ENCODE measurements at regions not wholly inside any gene's neighbourhood (a gene's known extent, or its start where the extent isn't known, plus 50 kb on each side); places are given as distances from the start of the nearest gene placed in this dataset.
"Not testable (repeated sequence)": the region's sequence is repeated elsewhere in the genome, so short reads cannot be mapped to it uniquely, and the experiment has no call there.

- no peak for DNase-seq (ENCODE audit: low read depth)
Measured at GRCh38 chr9:104980039-104980654, 52.2 kb upstream of the ABCA1 start.

GRCh38 chr9:104981543-104982129, 53.7 kb upstream of the ABCA1 start:
- DNase-seq (ENCODE audit: low read depth) = no peak

- DNase-seq (ENCODE audit: low read depth) = no peak
Measured at GRCh38 chr9:104982543-104982942, 54.6 kb upstream of the ABCA1 start.

- DNase-seq (ENCODE audit: low read depth) = no peak
Measured at GRCh38 chr9:104983491-104983890, 55.5 kb upstream of the ABCA1 start.

GRCh38 chr9:104984121-104984520, 56.2 kb upstream of the ABCA1 start:
- no peak for DNase-seq (ENCODE audit: low read depth)

- no peak for DNase-seq (ENCODE audit: low read depth)
Measured at GRCh38 chr9:104984542-104984941, 56.6 kb upstream of the ABCA1 start.

- DNase-seq (ENCODE audit: low read depth) = no peak
Measured at GRCh38 chr9:104984948-104985347, 57.0 kb upstream of the ABCA1 start.

- no peak for DNase-seq (ENCODE audit: low read depth)
Measured at GRCh38 chr9:104986096-104986495, 58.1 kb upstream of the ABCA1 start.

GRCh38 chr9:104987743-104988142, 59.8 kb upstream of the ABCA1 start:
- DNase-seq (ENCODE audit: low read depth) = no peak

GRCh38 chr9:104988539-104988938, 60.6 kb upstream of the ABCA1 start:
- DNase-seq (ENCODE audit: low read depth) = no peak

GRCh38 chr9:104991144-104991953, 63.4 kb upstream of the ABCA1 start:
- DNase-seq (ENCODE audit: low read depth) = peak; percentile 74

GRCh38 chr9:104992659-104993058, 64.7 kb upstream of the ABCA1 start:
- DNase-seq (ENCODE audit: low read depth) = no peak

GRCh38 chr9:104993291-104993963, 65.5 kb upstream of the ABCA1 start:
- DNase-seq (ENCODE audit: low read depth) = no peak

- no peak for DNase-seq (ENCODE audit: low read depth)
Measured at GRCh38 chr9:104997536-104997935, 69.6 kb upstream of the ABCA1 start.

- DNase-seq (ENCODE audit: low read depth) = no peak
Measured at GRCh38 chr9:104999136-104999535, 71.2 kb upstream of the ABCA1 start.

- not testable (repeated sequence) for DNase-seq (ENCODE audit: low read depth)
Measured at GRCh38 chr9:105000529-105000928, 72.6 kb upstream of the ABCA1 start.

GRCh38 chr9:105004466-105005090, 76.6 kb upstream of the ABCA1 start:
- no peak for DNase-seq (ENCODE audit: low read depth)

- no peak for DNase-seq (ENCODE audit: low read depth)
Measured at GRCh38 chr9:105005186-105005585, 77.2 kb upstream of the ABCA1 start.

GRCh38 chr9:105006514-105006913, 78.6 kb upstream of the ABCA1 start:
- DNase-seq (ENCODE audit: low read depth) = no peak

- DNase-seq (ENCODE audit: low read depth) = no peak
Measured at GRCh38 chr9:105007143-105007542, 79.2 kb upstream of the ABCA1 start.

- DNase-seq (ENCODE audit: low read depth) = not testable (repeated sequence)
Measured at GRCh38 chr9:105010089-105010488, 82.1 kb upstream of the ABCA1 start.

GRCh38 chr9:105021917-105022316, 94.0 kb upstream of the ABCA1 start:
- DNase-seq (ENCODE audit: low read depth) = no peak
